HEK293 (cell line): ENCODE measurements at regions not wholly inside any gene's neighbourhood (a gene's known extent, or its start where the extent isn't known, plus 50 kb on each side); places are given as distances from the start of the nearest gene placed in this dataset.

Experiments
- GLI2 ChIP-seq: fragments of 450-650 bp; formaldehyde crosslinking; IDR thresholded peaks from 2 replicates; pipeline ENCODE4; 2017; ENCODE audit warnings: missing biosample characterization, missing genetic modification characterization, low read depth, borderline replicate concordance
- REPIN1 ChIP-seq: fragments of 450-650 bp; formaldehyde crosslinking; IDR thresholded peaks from 2 replicates; pipeline ENCODE4 v1.5.1; 2017; ENCODE audit warnings: missing biosample characterization, missing genetic modification characterization, low read depth
- ZBTB49 ChIP-seq: fragments of 450-650 bp; formaldehyde crosslinking; IDR thresholded peaks from 2 replicates; pipeline ENCODE4 v1.5.1; 2016; ENCODE audit warnings: missing biosample characterization, missing genetic modification characterization, low read depth
- ZNF24 ChIP-seq: fragments of 450-650 bp; formaldehyde crosslinking; IDR thresholded peaks from 2 replicates; pipeline ENCODE4 v1.5.1; 2016; ENCODE audit warnings: missing biosample characterization, missing genetic modification characterization
- TF ChIP-seq, protein P1 (sequence below): fragments of 450-650 bp; formaldehyde crosslinking; IDR thresholded peaks from 2 replicates; pipeline ENCODE4 v1.5.1; 2016; ENCODE audit warnings: missing biosample characterization, missing genetic modification characterization
- TF ChIP-seq, protein P2 (sequence below): sonication (generic); formaldehyde crosslinking; IDR thresholded peaks from 2 replicates; pipeline ENCODE4 v1.8.1; 2022; ENCODE audit warnings: mild to moderate bottlenecking, moderate library complexity, missing genetic modification reagents

- TF ChIP-seq REPIN1 (tag by site-specific recombination) (no peak), ZBTB49 (tag by site-specific recombination) (no peak), GLI2 (tag by site-specific recombination) (no peak), ZNF24 (tag by site-specific recombination) (no peak)
- TF ChIP-seq, protein P1, sequence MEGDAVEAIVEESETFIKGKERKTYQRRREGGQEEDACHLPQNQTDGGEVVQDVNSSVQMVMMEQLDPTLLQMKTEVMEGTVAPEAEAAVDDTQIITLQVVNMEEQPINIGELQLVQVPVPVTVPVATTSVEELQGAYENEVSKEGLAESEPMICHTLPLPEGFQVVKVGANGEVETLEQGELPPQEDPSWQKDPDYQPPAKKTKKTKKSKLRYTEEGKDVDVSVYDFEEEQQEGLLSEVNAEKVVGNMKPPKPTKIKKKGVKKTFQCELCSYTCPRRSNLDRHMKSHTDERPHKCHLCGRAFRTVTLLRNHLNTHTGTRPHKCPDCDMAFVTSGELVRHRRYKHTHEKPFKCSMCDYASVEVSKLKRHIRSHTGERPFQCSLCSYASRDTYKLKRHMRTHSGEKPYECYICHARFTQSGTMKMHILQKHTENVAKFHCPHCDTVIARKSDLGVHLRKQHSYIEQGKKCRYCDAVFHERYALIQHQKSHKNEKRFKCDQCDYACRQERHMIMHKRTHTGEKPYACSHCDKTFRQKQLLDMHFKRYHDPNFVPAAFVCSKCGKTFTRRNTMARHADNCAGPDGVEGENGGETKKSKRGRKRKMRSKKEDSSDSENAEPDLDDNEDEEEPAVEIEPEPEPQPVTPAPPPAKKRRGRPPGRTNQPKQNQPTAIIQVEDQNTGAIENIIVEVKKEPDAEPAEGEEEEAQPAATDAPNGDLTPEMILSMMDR (tag by site-specific recombination): no peak
- TF ChIP-seq, protein P2, sequence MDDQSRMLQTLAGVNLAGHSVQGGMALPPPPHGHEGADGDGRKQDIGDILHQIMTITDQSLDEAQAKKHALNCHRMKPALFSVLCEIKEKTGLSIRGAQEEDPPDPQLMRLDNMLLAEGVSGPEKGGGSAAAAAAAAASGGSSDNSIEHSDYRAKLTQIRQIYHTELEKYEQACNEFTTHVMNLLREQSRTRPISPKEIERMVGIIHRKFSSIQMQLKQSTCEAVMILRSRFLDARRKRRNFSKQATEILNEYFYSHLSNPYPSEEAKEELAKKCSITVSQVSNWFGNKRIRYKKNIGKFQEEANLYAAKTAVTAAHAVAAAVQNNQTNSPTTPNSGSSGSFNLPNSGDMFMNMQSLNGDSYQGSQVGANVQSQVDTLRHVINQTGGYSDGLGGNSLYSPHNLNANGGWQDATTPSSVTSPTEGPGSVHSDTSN (CRISPR knock-in tag): no peak
Measured at GRCh38 chr10:18777258-18777657, 118.0 kb downstream of the ARL5B start.
